Mesodermal cell (in vitro differentiated cells): ENCODE measurements at regions not wholly inside any gene's neighbourhood (a gene's known extent, or its start where the extent isn't known, plus 50 kb on each side); places are given as distances from the start of the nearest gene placed in this dataset.
"Not testable (repeated sequence)": the region's sequence is repeated elsewhere in the genome, so short reads cannot be mapped to it uniquely, and the experiment has no call there.

Experiments
- H3K27ac ChIP-seq: 2 replicates; pipeline ENCODE4 v1.7.0; 2013; ENCODE audit warnings: mild to moderate bottlenecking, low read depth, low read length, moderate library complexity; ENCODE audit not compliant: severe bottlenecking
- H3K36me3 ChIP-seq: 2 replicates; pipeline ENCODE4 v1.7.1; 2013; ENCODE audit warnings: mild to moderate bottlenecking, low read length, moderate library complexity; ENCODE audit not compliant: control insufficient read depth, insufficient read depth
- H3K4me1 ChIP-seq: one replicate; pipeline ENCODE4 v1.7.1; 2013; ENCODE audit warnings: mild to moderate bottlenecking, low read length; ENCODE audit not compliant: insufficient read depth, control insufficient read depth, poor library complexity, severe bottlenecking
- H3K4me3 ChIP-seq: 2 replicates; pipeline ENCODE4 v1.7.0; 2013; ENCODE audit warnings: low read length, control low read depth, mild to moderate bottlenecking; ENCODE audit not compliant: insufficient read depth, poor library complexity, severe bottlenecking; ENCODE audit errors: extremely low read depth
- H3K9me3 ChIP-seq: 2 replicates; pipeline ENCODE4 v1.7.1; 2013; ENCODE audit warnings: mild to moderate bottlenecking, low read length, moderate library complexity; ENCODE audit not compliant: control insufficient read depth
- WGBS, 2 experiments: methylation state at CpG; one replicate each; pipeline ENCODE4 v1.1.5; 2013; ENCODE audit warnings: missing lambda C conversion rate in 2 of 2; ENCODE audit not compliant: insufficient coverage in 2 of 2; 5-methylcytosine and 5-hydroxymethylcytosine counted together

DNA sequence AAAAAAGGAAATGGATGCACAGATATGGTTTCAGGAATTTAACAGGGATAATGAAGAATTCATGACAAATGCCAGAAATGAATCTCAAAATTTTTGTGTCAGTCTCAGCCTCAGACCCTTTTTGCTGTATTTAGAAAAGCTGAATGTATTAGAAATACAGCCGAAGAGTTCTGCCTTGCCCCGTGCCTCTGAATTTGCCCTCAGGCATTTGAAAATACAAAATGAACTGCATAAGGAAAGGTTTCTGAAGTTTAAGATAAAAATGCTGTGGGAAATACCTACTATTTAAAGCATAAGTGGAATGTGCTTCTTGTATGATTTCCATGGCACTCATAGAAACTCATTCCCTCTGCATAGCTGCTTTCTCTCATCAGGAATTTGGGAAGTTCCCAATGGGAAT is 1580.6 kb downstream of the DPP10 start:
- Histone ChIP-seq H3K27ac (no peak overlapping the region), H3K9me3 (no peaks in the 10 kb centered on the region), H3K4me3 (no peak overlapping the region), H3K4me1 (no peaks in the 10 kb centered on the region), H3K36me3 (no peaks in the 10 kb centered on the region)
- no CpG with 5 or more reads among the region's 2 CpGs for WGBS, 2 experiments

DNA sequence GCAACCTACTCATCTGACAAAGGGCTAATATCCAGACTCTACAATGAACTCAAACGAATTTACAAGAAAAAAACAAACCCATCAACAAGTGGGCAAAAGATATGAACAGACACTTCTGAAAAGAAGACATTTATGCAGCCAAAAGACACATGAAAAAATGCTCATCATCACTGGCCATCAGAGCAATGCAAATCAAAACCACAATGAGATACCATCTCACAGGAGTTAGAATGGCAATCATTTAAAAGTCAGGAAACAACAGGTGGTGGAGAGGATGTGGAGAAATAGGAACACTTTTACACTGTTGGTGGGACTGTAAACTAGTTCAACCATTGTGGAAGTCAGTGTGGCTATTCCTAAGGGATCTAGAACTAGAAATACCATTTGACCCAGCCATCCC is 1596.3 kb downstream of the DPP10 start:
- not testable (repeated sequence) for H3K27ac ChIP-seq, H3K36me3 ChIP-seq, H3K4me3 ChIP-seq, H3K9me3 ChIP-seq, H3K4me1 ChIP-seq
- WGBS, 2 experiments, result no CpG with 5 or more reads among the region's 1 CpG

DNA sequence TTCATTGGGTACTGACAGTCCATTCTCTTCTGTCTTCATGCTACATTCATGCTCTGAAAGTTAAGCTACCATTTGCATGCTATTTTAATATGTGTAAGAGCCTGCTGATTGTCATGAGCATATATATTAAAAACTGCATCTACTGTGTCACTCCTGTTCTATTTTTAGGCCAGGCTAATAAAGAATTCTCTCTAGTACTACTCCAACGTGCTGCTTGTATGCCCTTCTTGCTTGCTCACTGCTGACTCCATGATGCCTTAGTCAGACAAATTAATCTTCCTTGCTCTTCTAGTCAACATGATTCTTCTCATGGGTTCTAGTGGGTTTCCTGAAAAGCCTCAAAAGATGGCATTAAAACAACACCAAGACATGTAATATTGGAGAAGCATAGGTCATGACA is 1600.1 kb downstream of the DPP10 start:
- no peaks in the 10 kb centered on the region for H3K36me3 ChIP-seq
- WGBS, 2 experiments, result 86 to 92% methylated on average over 1 of the region's 1 CpG
- H3K4me3 ChIP-seq, result no peak overlapping the region
- no peaks in the 10 kb centered on the region for H3K4me1 ChIP-seq
- H3K9me3 ChIP-seq, result no peaks in the 10 kb centered on the region
- no peak overlapping the region for H3K27ac ChIP-seq

DNA sequence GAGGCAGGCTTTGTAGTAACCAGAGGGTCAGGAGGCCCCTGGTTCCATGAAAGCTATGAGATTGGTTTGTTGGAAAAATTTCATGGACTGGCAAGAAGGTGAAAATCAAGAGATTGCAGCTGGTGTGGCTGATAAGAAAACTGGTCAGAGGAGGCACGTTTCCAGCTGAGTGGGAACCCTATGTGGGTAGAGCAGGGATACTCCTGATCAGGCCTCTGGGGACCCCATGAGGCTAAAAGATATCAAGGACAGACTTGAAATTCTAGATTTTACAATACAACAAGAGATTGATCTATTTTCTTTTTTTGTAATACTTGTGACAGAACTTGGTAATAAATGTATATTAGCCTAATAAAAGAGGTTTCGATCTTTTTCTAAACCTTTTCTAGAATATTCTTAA is 1615.1 kb downstream of the DPP10 start:
- Histone ChIP-seq H3K9me3 (no peaks in the 10 kb centered on the region), H3K27ac (no peak overlapping the region), H3K4me3 (no peak overlapping the region), H3K36me3 (no peaks in the 10 kb centered on the region), H3K4me1 (no peaks in the 10 kb centered on the region)
- no CpG with 5 or more reads among the region's 2 CpGs for WGBS, 2 experiments

DNA sequence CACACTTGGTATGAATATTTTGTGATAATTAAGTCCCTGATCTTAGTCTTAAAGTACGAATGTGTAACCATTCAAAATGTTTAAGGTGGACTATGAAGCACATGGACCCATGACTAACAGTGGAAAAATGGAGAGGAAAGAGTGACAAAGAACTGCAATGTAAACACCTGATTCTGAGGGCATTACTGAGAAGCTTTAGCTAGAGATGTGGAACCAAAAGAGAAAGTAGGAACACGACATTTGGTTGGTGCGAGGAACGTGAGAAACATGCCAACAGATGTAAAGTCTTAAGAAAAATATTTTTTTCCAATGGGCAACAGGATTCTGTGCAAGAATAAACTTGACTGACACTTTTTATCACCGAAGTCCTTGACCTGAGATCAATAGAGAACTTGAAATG is 1618.6 kb downstream of the DPP10 start:
- Histone ChIP-seq H3K4me3 (no peak overlapping the region), H3K36me3 (no peaks in the 10 kb centered on the region), H3K27ac (no peak overlapping the region), H3K4me1 (no peaks in the 10 kb centered on the region), H3K9me3 (no peaks in the 10 kb centered on the region)
- 86 to 90% methylated on average over 4 of the region's 5 CpGs for WGBS, 2 experiments

DNA sequence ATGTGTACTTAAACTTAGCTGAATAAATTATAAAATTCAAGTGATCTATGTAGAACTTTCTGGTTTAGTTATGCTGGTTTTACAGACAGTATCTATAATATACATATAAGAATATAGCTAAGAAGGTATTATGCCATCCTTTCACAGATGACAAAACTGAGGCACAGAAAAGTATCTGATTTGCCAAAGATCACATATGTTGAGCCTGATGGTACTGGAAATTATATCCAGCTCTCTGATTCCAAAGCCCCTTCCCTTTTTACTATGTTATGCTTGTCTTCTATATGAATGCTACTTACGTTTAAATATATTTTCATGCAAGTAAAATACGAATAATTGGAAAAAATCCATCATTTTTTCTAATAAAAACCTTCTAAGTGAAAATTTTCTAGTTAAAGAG is 1631.3 kb downstream of the DPP10 start:
- H3K27ac ChIP-seq, result no peak overlapping the region
- H3K9me3 ChIP-seq, result no peaks in the 10 kb centered on the region
- H3K36me3 ChIP-seq, result no peaks in the 10 kb centered on the region
- no peak overlapping the region for H3K4me3 ChIP-seq
- H3K4me1 ChIP-seq, result no peaks in the 10 kb centered on the region
- WGBS, 2 experiments, result no CpG with 5 or more reads among the region's 2 CpGs

DNA sequence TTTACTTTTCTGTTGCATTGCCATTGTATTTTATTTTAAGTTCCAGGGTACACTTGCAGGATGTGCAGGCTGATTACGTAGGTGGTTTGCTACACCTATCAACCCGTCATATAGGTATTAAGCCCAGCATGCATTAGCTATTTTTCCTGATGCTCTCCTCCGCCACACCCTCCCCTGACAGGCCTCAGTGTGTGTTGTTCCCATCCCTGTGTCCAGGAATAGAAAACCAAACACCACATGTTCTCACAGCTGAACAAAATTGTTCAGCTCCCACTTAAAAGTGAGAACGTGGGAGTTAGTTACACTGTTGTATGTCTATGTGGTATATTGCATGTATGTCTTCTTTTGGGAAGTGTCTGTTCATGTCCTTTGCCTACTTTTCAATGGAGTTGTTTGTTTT is 1631.7 kb downstream of the DPP10 start:
- 83 to 97% methylated on average over 3 to 4 of the region's 4 CpGs for WGBS, 2 experiments
- H3K27ac ChIP-seq, result no peak overlapping the region

DNA sequence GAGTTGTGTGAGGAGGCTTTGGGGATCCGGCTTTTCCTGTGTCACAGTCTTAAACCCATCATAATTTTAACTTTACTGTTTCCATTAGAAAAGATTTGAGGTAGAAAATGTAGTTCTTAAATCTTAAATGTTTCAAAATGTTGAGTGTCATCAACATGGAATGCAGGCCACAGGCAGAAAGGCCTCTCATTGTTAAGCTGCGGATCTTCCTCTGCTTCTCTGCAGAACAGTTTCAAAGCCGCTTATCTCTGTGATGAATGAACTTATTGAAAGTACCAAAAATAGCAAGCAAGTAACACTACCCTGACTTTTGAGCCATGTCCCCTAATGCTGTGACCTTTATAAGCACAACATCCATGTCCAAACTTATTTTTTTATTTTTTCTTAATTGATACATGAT is 1645.8 kb downstream of the DPP10 start:
- Histone ChIP-seq H3K9me3 (no peaks in the 10 kb centered on the region), H3K27ac (peak overlapping the region; percentile 73), H3K4me3 (no peak overlapping the region), H3K36me3 (no peaks in the 10 kb centered on the region), H3K4me1 (peaks cover 12% of the 10 kb centered on the region)
- no CpG with 5 or more reads among the region's 3 CpGs for WGBS, 2 experiments

More for the DNA sequence above, 1631.7 kb downstream of the DPP10 start:
- Histone ChIP-seq H3K4me1 (no peaks in the 10 kb centered on the region), H3K4me3 (no peak overlapping the region), H3K9me3 (no peaks in the 10 kb centered on the region), H3K36me3 (no peaks in the 10 kb centered on the region)

DNA sequence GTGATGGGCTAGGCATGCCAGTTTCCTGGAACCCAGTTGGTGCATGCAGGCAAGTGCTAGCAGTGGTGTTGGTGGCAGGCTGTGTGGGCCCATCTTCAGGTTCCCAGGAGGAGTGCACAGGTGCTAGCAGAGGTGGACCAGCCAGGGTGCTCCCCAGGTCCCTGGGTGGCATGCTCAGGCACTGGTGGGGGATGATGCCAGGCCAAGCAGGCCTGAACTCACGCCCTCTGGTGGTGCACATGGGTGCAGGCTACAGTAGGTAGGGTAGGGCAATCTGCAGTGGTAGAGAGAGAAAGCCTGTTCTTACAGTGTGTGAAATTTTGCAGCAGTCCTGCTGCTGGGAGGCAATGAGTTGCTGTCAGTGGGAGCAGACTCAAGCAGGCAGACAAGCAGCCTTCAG is 1651.8 kb downstream of the DPP10 start:
- H3K9me3 ChIP-seq, result no peaks in the 10 kb centered on the region
- 50 to 56% methylated on average over 1 of the region's 1 CpG for WGBS, 2 experiments
- H3K36me3 ChIP-seq, result no peaks in the 10 kb centered on the region
- no peak overlapping the region for H3K4me3 ChIP-seq
- H3K4me1 ChIP-seq, result no peaks in the 10 kb centered on the region
- H3K27ac ChIP-seq, result no peak overlapping the region

DNA sequence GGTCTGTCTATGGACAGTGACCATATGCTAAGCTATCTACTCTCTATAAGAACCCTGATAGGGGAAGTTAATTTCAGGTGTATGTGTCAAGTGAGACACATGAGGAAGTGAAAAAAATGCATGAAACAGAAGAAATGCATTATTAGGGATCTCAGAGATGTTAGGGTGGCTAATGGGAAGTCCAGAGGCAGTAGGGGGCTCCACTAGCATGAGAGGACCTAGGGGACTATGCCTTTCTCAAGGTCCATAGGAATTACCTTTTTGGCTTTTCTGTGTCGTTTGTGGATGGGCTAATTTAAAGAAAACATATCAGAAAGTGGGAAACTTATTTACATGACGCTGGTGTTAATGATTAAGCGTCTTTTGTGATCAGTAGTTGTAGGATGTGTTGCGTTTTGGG is 1653.2 kb downstream of the DPP10 start:
- Histone ChIP-seq H3K4me1 (no peaks in the 10 kb centered on the region), H3K9me3 (no peaks in the 10 kb centered on the region), H3K4me3 (no peak overlapping the region), H3K36me3 (no peaks in the 10 kb centered on the region), H3K27ac (no peak overlapping the region)
- 91 to 93% methylated on average over 4 of the region's 4 CpGs for WGBS, 2 experiments

DNA sequence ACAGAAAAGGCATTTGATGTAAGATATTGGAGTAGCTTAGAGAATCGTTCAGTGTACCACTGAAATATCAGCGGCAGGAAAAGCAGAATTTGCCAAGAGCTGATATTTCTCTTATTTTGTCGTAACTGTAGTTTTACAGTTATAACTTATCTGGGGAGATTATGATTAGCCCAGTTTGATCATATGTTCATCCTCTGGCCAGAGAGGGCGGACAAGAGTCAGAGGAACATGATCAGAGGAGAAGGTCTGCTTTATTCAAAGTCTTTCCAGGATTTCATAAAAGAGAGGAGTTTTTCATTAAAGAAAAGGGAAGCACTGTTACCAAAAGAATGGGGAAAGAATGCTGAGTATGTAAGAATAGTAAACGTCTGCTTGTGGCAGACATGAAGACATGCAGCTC is 1655.6 kb downstream of the DPP10 start:
- Histone ChIP-seq H3K27ac (no peak overlapping the region), H3K4me1 (no peaks in the 10 kb centered on the region), H3K9me3 (no peaks in the 10 kb centered on the region), H3K4me3 (no peak overlapping the region), H3K36me3 (no peaks in the 10 kb centered on the region)
- WGBS, 2 experiments, result 80 to 92% methylated on average over 4 to 5 of the region's 5 CpGs

DNA sequence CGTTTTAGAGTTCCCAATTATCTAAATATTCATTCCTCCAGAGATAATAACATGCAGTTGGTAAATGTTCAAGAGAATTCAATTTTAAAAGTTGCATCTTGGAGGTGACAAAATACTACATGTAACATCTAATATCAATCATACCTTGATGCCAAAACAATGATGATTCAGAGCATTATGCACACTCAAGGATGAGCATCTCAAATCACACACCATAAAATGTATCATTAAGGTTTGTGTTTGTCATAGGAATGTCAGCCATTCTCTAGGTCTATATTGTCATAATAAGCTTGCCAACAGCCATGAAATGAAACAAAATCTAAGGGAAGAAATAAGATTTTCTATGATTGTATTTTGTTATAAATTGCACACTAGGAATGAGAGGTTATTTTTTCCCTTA is 1667.0 kb downstream of the DPP10 start:
- H3K36me3 ChIP-seq, result no peaks in the 10 kb centered on the region
- H3K27ac ChIP-seq, result no peak overlapping the region
- H3K4me1 ChIP-seq, result no peaks in the 10 kb centered on the region
- no peaks in the 10 kb centered on the region for H3K9me3 ChIP-seq
- no peak overlapping the region for H3K4me3 ChIP-seq
- WGBS, 2 experiments, result no CpG with 5 or more reads among the region's 1 CpG
